GM23248 (cell line): ENCODE measurements at regions not wholly inside any gene's neighbourhood (a gene's known extent, or its start where the extent isn't known, plus 50 kb on each side); places are given as distances from the start of the nearest gene placed in this dataset.
A peak's percentile ranks its signal among the peaks of the same experiment; 100 is the strongest.

Experiments used
- DNase-seq: peaks from one replicate; pipeline ENCODE4 v3.0.0-alpha.2; 2015
- H2AFZ ChIP-seq: fragments of 200-600 bp; sonication (generic); 2 replicates; pipeline ENCODE4 v1.6.1; 2016; ENCODE audit warnings: antibody characterized with exemption
- H3F3A ChIP-seq: fragments of 200-600 bp; sonication (generic); 2 replicates; pipeline ENCODE4 v1.6.1; 2016; ENCODE audit warnings: mild to moderate bottlenecking, antibody characterized with exemption, mixed run types; ENCODE audit not compliant: insufficient read depth
- H3K27ac ChIP-seq: fragments of 200-600 bp; sonication (generic); 2 replicates; pipeline ENCODE4 v1.5.1; 2016; ENCODE audit warnings: mild to moderate bottlenecking
- H3K27me3 ChIP-seq: fragments of 200-600 bp; sonication (generic); replicated peaks from 2 replicates; pipeline ENCODE4 v1.6.1; 2016; ENCODE audit warnings: mild to moderate bottlenecking; ENCODE audit not compliant: insufficient read depth
- H3K36me3 ChIP-seq: fragments of 200-600 bp; sonication (generic); 2 replicates; pipeline ENCODE4 v1.6.1; 2016; ENCODE audit warnings: low read depth, mild to moderate bottlenecking
- H3K4me1 ChIP-seq: fragments of 200-600 bp; sonication (generic); 2 replicates; pipeline ENCODE4 v1.6.1; 2016; ENCODE audit warnings: mild to moderate bottlenecking; ENCODE audit not compliant: insufficient read depth
- H3K4me2 ChIP-seq: fragments of 200-600 bp; sonication (generic); one replicate; pipeline ENCODE4 v1.6.1; 2016; ENCODE audit warnings: mild to moderate bottlenecking; ENCODE audit not compliant: unreplicated experiment
- H3K4me3 ChIP-seq: fragments of 200-600 bp; sonication (generic); 2 replicates; pipeline ENCODE4 v1.5.1; 2016; ENCODE audit warnings: mild to moderate bottlenecking
- H3K79me2 ChIP-seq: fragments of 200-600 bp; sonication (generic); 2 replicates; pipeline ENCODE4 v1.6.1; 2016; ENCODE audit warnings: mild to moderate bottlenecking; ENCODE audit not compliant: insufficient read depth
- H3K9ac ChIP-seq: fragments of 200-600 bp; sonication (generic); 2 replicates; pipeline ENCODE4 v1.6.1; 2016; ENCODE audit warnings: mild to moderate bottlenecking
- H3K9me2 ChIP-seq: fragments of 200-600 bp; sonication (generic); 2 replicates; pipeline ENCODE4 v1.6.1; 2016; ENCODE audit warnings: mixed run types, mild to moderate bottlenecking, moderate library complexity; ENCODE audit not compliant: insufficient read depth
- H3K9me3 ChIP-seq: fragments of 200-600 bp; sonication (generic); one replicate; pipeline ENCODE4 v1.6.1; 2017; ENCODE audit warnings: low read depth
- H4K20me1 ChIP-seq: fragments of 200-600 bp; sonication (generic); 2 replicates; pipeline ENCODE4 v1.6.0; 2016; ENCODE audit not compliant: insufficient read depth
- EZH2 ChIP-seq: fragments of 200-600 bp; sonication (generic); IDR thresholded peaks from 2 replicates; pipeline ENCODE4 v1.6.1; 2018; ENCODE audit warnings: antibody characterized with exemption, mild to moderate bottlenecking; ENCODE audit not compliant: insufficient read depth, poor library complexity, severe bottlenecking
- EZH2phosphoT487 ChIP-seq: fragments of 200-600 bp; sonication (generic); IDR thresholded peaks from 2 replicates; pipeline ENCODE4 v1.6.1; 2018; ENCODE audit warnings: antibody characterized with exemption, moderate library complexity, mild to moderate bottlenecking, low read depth; ENCODE audit not compliant: insufficient read depth
- WGBS, 2 experiments: methylation state at CpG; one replicate each; pipeline ENCODE4 v1.1.6; 2015 to 2017; ENCODE audit warnings: low lambda C conversion rate in 2 of 2, low coverage in 1 of 2; ENCODE audit errors: missing lambda C conversion rate in 2 of 2; 5-methylcytosine and 5-hydroxymethylcytosine counted together
- in situ Hi-C: fragments of 300-500 bp; cut with MboI; formaldehyde crosslinking; loops from 2 replicates; pipeline ENCODE4 v1.15.0; 2020

DNA sequence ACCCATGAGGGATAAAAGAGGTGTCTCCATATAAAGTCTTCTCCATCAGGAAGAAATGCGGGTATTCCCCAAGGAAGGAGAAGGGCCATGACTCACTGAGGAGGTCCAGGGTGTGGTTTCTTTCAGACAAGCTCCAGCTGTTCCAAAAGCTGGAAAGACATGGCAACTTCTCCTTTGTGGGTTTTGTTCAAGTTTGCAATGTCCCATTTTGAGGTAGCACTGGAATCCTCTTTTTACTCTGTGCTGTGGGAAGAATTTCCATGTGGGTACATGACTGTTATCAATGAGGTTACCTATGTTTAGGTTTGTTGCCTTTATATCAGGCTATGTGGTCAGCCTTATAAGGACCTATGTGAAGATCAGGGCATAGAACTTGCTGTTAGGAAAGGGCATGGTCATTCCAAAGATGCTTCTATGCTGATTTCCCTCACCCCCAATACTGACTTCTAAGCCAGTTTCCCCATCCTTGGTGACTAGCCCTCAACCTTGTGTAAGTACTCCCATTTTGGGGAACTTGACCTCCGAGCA is 697.5 kb downstream of the INHBA start:
- Histone ChIP-seq H3K9ac (no peak overlapping the region), H3K27ac (peak overlapping the region; percentile 14; the same call in 1 of the 2 replicates), H2AFZ (no peak overlapping the region)

DNA sequence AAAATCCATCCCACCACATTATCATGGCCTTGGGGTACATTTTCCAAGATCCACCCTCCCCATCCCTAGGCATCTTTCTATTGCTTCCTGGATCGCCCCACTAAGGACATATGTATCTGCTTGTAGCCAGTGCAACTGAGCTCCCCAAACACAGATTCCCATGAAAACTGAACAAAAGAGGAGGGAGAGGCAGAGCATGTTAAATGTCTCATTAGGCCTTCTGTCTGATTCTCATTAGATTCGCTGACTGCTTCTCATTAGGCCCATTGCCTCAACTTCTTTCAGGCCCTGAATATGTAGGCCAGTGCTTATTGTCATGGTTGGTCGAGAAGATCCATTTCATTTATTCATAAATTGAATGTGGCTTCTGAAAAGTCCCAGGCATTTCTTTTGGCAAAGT is 698.9 kb downstream of the INHBA start:
- Histone ChIP-seq H2AFZ (no peak overlapping the region), H3F3A (peaks cover 18% of the 10 kb centered on the region; the same call in 1 of the 2 replicates), H3K4me2 (no peak overlapping the region), H3K79me2 (no peaks in the 10 kb centered on the region), H3K27me3 (no peaks in the 10 kb centered on the region), H3K9me3 (no peaks in the 10 kb centered on the region), H4K20me1 (no peaks in the 10 kb centered on the region), H3K9me2 (no peaks in the 10 kb centered on the region), H3K9ac (no peak overlapping the region), H3K4me1 (peaks cover 30% of the 10 kb centered on the region), H3K4me3 (no peak overlapping the region), H3K27ac (no peak overlapping the region), H3K36me3 (no peaks in the 10 kb centered on the region)
- no peak for TF ChIP-seq EZH2phosphoT487
- no peak for TF ChIP-seq EZH2
- WGBS, 2 experiments: 96% methylated on average over 3 of the region's 3 CpGs
- no peak for DNase-seq
- in situ Hi-C loops: no loop called here

More for the DNA sequence above, 697.5 kb downstream of the INHBA start:
- Histone ChIP-seq H3K36me3 (no peaks in the 10 kb centered on the region), H3K79me2 (no peaks in the 10 kb centered on the region), H3K9me3 (no peaks in the 10 kb centered on the region), H3K4me2 (peak overlapping the region; percentile 34), H3K4me3 (no peak overlapping the region), H4K20me1 (no peaks in the 10 kb centered on the region), H3F3A (peaks cover 18% of the 10 kb centered on the region; the same call in 1 of the 2 replicates), H3K27me3 (no peaks in the 10 kb centered on the region), H3K9me2 (no peaks in the 10 kb centered on the region), H3K4me1 (peaks cover 30% of the 10 kb centered on the region)
- no peak for TF ChIP-seq EZH2phosphoT487
- TF ChIP-seq EZH2: no peak
- in situ Hi-C loops: no loop called here
- peak; percentile 76 for DNase-seq
- WGBS, 2 experiments: 35 to 51% methylated on average over 2 of the region's 2 CpGs

DNA sequence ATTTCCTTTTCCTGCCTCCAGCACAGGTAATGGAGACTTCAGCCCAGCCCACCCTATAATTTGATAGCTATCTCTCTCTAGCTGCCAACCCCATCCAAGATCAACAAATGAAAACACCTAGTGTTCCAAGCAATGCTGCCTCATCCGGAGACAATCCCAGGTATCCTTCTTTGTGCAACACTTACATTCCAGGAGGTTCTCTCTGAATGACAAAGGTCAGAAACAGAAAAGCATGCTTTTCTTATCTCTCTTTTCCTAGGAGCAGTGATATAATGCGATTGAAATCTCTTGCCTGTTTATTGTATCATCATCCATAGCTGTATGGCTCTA is 699.3 kb downstream of the INHBA start:
- Histone ChIP-seq H4K20me1 (no peaks in the 10 kb centered on the region), H3K4me2 (no peak overlapping the region), H3K9me2 (no peaks in the 10 kb centered on the region), H3K4me1 (peaks cover 30% of the 10 kb centered on the region), H3K9ac (no peak overlapping the region), H3K27me3 (no peaks in the 10 kb centered on the region), H2AFZ (no peak overlapping the region), H3F3A (peaks cover 18% of the 10 kb centered on the region; the same call in 1 of the 2 replicates), H3K36me3 (no peaks in the 10 kb centered on the region), H3K27ac (no peak overlapping the region), H3K4me3 (no peak overlapping the region), H3K79me2 (no peaks in the 10 kb centered on the region), H3K9me3 (no peaks in the 10 kb centered on the region)
- no peak for DNase-seq
- in situ Hi-C loops: no loop called here
- TF ChIP-seq EZH2 (no peak), EZH2phosphoT487 (no peak)
- WGBS, 2 experiments: 89 to 90% methylated on average over 2 of the region's 2 CpGs

DNA sequence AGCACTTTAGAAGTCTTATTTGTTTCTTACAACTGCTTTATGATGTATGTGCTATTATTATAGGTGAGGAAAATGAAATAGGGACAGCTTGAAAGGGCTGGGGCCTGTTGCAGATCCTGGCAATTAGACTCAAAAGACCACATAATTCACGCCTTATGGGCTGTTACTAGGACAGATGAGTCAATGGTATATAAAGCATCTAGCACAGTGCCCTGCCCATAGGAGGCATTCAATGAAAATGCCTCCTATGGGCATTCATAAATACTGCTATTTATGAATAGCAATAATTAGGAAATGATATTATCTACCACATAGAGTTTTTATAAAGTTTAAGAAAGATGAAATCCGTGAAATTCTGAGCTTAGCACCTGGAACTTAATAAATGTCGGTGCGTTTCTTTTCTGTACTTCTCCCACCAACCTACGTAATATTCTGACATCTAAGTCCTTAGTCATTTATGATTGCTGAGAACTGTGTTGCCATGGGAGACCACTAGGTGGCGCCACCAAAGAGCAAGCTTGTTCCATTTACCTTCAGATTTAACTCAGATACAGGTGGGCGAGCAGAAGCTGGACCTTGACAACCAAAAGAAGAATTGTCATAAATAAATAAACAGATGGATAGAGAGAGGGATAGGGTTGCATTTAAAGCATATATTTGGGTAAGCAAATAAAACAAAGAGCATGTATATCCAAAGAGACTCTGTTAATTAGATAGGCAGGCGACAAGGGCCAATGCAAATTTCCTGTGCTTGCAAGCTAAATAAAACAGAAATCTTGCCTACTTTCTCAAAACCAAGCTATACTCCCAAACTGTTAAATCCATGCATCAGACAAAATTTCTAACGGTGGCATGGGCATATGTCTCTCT is 699.9 kb downstream of the INHBA start:
- Histone ChIP-seq H3K4me3 (no peak overlapping the region), H3K27me3 (no peaks in the 10 kb centered on the region), H3K79me2 (no peaks in the 10 kb centered on the region), H3K27ac (no peak overlapping the region), H3K36me3 (no peaks in the 10 kb centered on the region), H3K9ac (no peak overlapping the region), H3K4me2 (no peak overlapping the region), H2AFZ (no peak overlapping the region), H3K4me1 (peaks cover 30% of the 10 kb centered on the region), H3K9me3 (no peaks in the 10 kb centered on the region), H3K9me2 (no peaks in the 10 kb centered on the region), H3F3A (peaks cover 18% of the 10 kb centered on the region; the same call in 1 of the 2 replicates), H4K20me1 (no peaks in the 10 kb centered on the region)
- peak; percentile 28 for DNase-seq
- TF ChIP-seq EZH2 (no peak), EZH2phosphoT487 (no peak)
- 81 to 83% methylated on average over 9 of the region's 9 CpGs for WGBS, 2 experiments
- in situ Hi-C loops: no loop called here
